ENCODE measurements at regions not wholly inside any gene's neighbourhood (a gene's known extent, or its start where the extent isn't known, plus 50 kb on each side); places are given as distances from the start of the nearest gene placed in this dataset.

DNA sequence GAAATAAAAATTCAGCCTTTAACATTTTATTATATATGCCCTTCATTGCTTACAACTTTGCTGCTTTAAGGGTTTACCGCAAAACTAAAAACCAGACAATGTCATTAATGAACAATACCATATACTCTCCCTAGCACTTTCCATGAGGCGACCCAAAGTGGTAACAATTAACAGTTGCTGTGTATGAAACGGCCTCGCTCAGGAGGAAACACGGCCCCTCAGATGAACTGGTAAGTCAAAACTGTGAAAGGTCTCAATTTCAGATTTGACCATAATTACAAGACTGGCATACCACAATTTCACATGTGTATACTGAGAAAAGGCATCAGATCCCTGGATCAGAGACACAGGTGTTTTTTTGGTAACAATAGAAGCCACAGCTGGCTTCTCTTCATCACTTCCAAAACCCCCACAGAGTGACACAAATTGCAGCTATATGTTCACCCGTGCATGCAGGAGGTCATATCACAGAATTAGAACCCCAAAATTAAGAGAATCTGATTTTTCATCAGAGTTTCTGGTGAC lies 611.9 kb upstream of the ADAMTS5 start:
- no TSS peak for BruUV-seq (replicated peaks)
- no peaks in the 10 kb centered on the region for H3K9me3 Mint-ChIP-seq (ENCODE audit: unreplicated experiment)
- H3K27me3 Mint-ChIP-seq (ENCODE audit: insufficient read depth, unreplicated experiment): peaks cover 4% of the 10 kb centered on the region

DNA sequence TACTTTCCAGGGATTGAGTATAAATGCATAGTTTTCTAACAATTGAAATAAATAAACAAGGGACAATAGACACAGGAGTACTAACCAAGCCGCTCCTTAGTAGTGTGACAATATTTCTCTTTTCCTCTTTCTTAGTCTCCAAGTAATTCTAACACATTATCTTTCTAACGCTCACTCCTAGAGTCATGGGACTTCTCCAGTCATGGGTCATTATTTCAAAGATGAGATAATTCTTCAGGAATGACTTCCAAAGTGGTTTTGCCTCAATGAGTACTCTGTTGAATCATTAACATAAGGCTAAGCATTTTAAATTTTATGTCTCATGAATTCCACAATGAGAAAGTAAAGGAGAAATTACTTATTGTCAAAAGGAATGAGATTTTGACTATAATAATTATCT lies 605.8 kb upstream of the ADAMTS5 start:
- intact Hi-C loops (cut with micrococcal nuclease; ENCODE audit: unreplicated experiment): no loop called here

More for the DNA sequence above, 611.9 kb upstream of the ADAMTS5 start:
- ChIA-PET POLR2A (no interaction called here), CTCF (no interaction called here)
- H3K36me3 ChIP-seq (ENCODE audit: control insufficient read depth, insufficient read depth, low read length): no peaks in the 10 kb centered on the region
- H3K4me1 ChIP-seq: no peaks in the 10 kb centered on the region
- H3K4me1 Mint-ChIP-seq (ENCODE audit: low read depth, unreplicated experiment): no peaks in the 10 kb centered on the region
- no peaks in the 10 kb centered on the region for H3K9me3 ChIP-seq
- TF ChIP-seq, protein P1, sequence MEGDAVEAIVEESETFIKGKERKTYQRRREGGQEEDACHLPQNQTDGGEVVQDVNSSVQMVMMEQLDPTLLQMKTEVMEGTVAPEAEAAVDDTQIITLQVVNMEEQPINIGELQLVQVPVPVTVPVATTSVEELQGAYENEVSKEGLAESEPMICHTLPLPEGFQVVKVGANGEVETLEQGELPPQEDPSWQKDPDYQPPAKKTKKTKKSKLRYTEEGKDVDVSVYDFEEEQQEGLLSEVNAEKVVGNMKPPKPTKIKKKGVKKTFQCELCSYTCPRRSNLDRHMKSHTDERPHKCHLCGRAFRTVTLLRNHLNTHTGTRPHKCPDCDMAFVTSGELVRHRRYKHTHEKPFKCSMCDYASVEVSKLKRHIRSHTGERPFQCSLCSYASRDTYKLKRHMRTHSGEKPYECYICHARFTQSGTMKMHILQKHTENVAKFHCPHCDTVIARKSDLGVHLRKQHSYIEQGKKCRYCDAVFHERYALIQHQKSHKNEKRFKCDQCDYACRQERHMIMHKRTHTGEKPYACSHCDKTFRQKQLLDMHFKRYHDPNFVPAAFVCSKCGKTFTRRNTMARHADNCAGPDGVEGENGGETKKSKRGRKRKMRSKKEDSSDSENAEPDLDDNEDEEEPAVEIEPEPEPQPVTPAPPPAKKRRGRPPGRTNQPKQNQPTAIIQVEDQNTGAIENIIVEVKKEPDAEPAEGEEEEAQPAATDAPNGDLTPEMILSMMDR (IDR thresholded peaks at IDR 0.05; ENCODE audit: insufficient read depth in 1 of 2, low read depth in 1 of 2, low read length in 1 of 2, severe bottlenecking in 1 of 2, unreplicated experiment in 1 of 2): no peak
- H3K36me3 Mint-ChIP-seq (ENCODE audit: insufficient read depth, unreplicated experiment): no peaks in the 10 kb centered on the region
- no peaks in the 10 kb centered on the region for H3K27me3 ChIP-seq (replicated peaks; ENCODE audit: control insufficient read depth, insufficient read depth, low read length)
- no peak overlapping the region for H3K4me3 ChIP-seq (ENCODE audit: low read depth, low read length)
- no peak overlapping the region for H3K27ac Mint-ChIP-seq (ENCODE audit: unreplicated experiment)
- intact Hi-C loops (cut with micrococcal nuclease; ENCODE audit: unreplicated experiment): no loop called here
- DNase-seq: no peak
- H3K4me3 Mint-ChIP-seq (ENCODE audit: unreplicated experiment): no peak overlapping the region

DNA sequence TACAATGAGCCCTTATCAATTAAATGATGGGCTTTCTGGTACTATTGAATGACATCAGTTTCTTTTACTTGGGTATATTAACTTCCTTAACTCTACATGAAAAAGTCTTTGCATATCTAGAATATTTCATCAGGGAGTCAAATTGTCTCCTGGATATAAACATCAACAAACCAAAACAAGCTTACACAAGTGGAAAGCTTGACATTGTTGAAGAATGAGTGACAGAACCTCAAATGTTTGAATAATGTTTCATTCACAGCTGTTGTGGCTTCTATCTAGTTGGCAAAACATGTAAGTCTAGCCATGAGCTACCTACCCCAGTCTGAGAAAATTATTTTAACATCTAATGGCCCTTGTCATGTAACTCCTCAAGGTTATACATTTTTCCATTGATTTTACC lies 604.8 kb upstream of the ADAMTS5 start:
- no peaks in the 10 kb centered on the region for H3K4me1 Mint-ChIP-seq (ENCODE audit: low read depth, unreplicated experiment)
- no peak for DNase-seq
- intact Hi-C loops (cut with micrococcal nuclease; ENCODE audit: unreplicated experiment): no loop called here
- H3K9me3 Mint-ChIP-seq (ENCODE audit: unreplicated experiment): no peaks in the 10 kb centered on the region
- no peak overlapping the region for H3K27ac Mint-ChIP-seq (ENCODE audit: unreplicated experiment)
- H3K36me3 ChIP-seq (ENCODE audit: control insufficient read depth, insufficient read depth, low read length): no peaks in the 10 kb centered on the region
- H3K9me3 ChIP-seq: no peaks in the 10 kb centered on the region
- no peaks in the 10 kb centered on the region for H3K4me1 ChIP-seq
- POLR2A ChIA-PET: no interaction called here
- no peak overlapping the region for H3K4me3 ChIP-seq (ENCODE audit: low read depth, low read length)
- peaks cover 4% of the 10 kb centered on the region for H3K27me3 Mint-ChIP-seq (ENCODE audit: insufficient read depth, unreplicated experiment)
- no peaks in the 10 kb centered on the region for H3K27me3 ChIP-seq (replicated peaks; ENCODE audit: control insufficient read depth, insufficient read depth, low read length)
- BruUV-seq (replicated peaks): no TSS peak
- H3K4me3 Mint-ChIP-seq (ENCODE audit: unreplicated experiment): no peak overlapping the region
- TF ChIP-seq, protein P1 (IDR thresholded peaks at IDR 0.05; ENCODE audit: insufficient read depth in 1 of 2, low read depth in 1 of 2, low read length in 1 of 2, severe bottlenecking in 1 of 2, unreplicated experiment in 1 of 2): no peak
- CTCF ChIA-PET: interaction anchor here (0.6 kb wide), 1 partner anchor 1175 kb away, joined by 4 read pairs; no protein-coding TSS in a partner anchor
- H3K36me3 Mint-ChIP-seq (ENCODE audit: insufficient read depth, unreplicated experiment): no peaks in the 10 kb centered on the region

More for the DNA sequence above, 605.8 kb upstream of the ADAMTS5 start:
- Mint-ChIP-seq H3K36me3 (ENCODE audit: insufficient read depth, unreplicated experiment) (no peaks in the 10 kb centered on the region), H3K4me1 (ENCODE audit: low read depth, unreplicated experiment) (no peaks in the 10 kb centered on the region), H3K9me3 (ENCODE audit: unreplicated experiment) (no peaks in the 10 kb centered on the region), H3K4me3 (ENCODE audit: unreplicated experiment) (no peak overlapping the region), H3K27me3 (ENCODE audit: insufficient read depth, unreplicated experiment) (peaks cover 4% of the 10 kb centered on the region), H3K27ac (ENCODE audit: unreplicated experiment) (no peak overlapping the region)
- H3K36me3 ChIP-seq (ENCODE audit: control insufficient read depth, insufficient read depth, low read length): no peaks in the 10 kb centered on the region
- TF ChIP-seq, protein P1 (IDR thresholded peaks at IDR 0.05; ENCODE audit: insufficient read depth in 1 of 2, low read depth in 1 of 2, low read length in 1 of 2, severe bottlenecking in 1 of 2, unreplicated experiment in 1 of 2): no peak
- no peaks in the 10 kb centered on the region for H3K27me3 ChIP-seq (replicated peaks; ENCODE audit: control insufficient read depth, insufficient read depth, low read length)
- no TSS peak for BruUV-seq (replicated peaks)
- ChIA-PET CTCF (no interaction called here), POLR2A (no interaction called here)
- no peaks in the 10 kb centered on the region for H3K9me3 ChIP-seq
- no peaks in the 10 kb centered on the region for H3K4me1 ChIP-seq
- no peak overlapping the region for H3K4me3 ChIP-seq (ENCODE audit: low read depth, low read length)
- no peak for DNase-seq

Data from Caco-2 (cell line).